GM12892 (cell line): ENCODE measurements at regions not wholly inside any gene's neighbourhood (a gene's known extent, or its start where the extent isn't known, plus 50 kb on each side); places are given as distances from the start of the nearest gene placed in this dataset.

Experiments used
- POLR2A ChIP-seq: IDR thresholded peaks from 2 replicates; pipeline ENCODE4 v1.6.1; 2011; ENCODE audit warnings: low read depth, low read length, control low read depth
- POLR2AphosphoS5 ChIP-seq: IDR thresholded peaks from 2 replicates; pipeline ENCODE4 v1.6.1; 2011; ENCODE audit warnings: low read depth, low read length, control low read depth
- TAF1 ChIP-seq: IDR thresholded peaks from 2 replicates; pipeline ENCODE4 v1.6.1; 2011; ENCODE audit warnings: low read depth, mild to moderate bottlenecking, control low read depth, low read length, borderline replicate concordance

DNA sequence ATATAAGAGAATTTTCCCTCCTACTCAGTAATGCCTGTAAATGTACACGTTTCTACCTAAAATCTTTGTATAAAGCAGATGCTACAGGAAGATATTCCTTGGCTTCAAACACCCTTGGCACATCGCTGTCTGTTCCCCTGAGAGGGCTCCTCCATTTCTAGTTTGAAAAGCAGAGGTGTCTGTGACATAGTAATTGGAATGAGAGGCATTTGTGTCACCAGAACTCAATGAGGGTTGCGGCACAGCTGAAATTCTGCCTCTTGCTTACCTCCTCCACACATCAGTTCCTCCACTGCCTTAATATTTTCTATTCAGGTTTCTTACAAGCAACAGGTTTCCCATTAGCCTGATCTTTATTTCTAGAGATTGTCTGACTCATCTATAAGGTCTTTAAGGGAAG is 359.9 kb upstream of the DCC start:
- TF ChIP-seq POLR2A (no peak), POLR2AphosphoS5 (no peak), TAF1 (no peak)
